ENCODE measurements at regions not wholly inside any gene's neighbourhood (a gene's known extent, or its start where the extent isn't known, plus 50 kb on each side); places are given as distances from the start of the nearest gene placed in this dataset.

- TF ChIP-seq ZNF777 (tag by site-specific recombination; IDR thresholded peaks at IDR 0.05; ENCODE audit: borderline replicate concordance) (no peak), KLF16 (tag by site-specific recombination; IDR thresholded peaks at IDR 0.05) (no peak), ZIC2 (tag by site-specific recombination; IDR thresholded peaks at IDR 0.05) (no peak), ZNF311 (tag by site-specific recombination; IDR thresholded peaks at IDR 0.05; ENCODE audit: borderline replicate concordance) (no peak), OSR2 (tag by site-specific recombination; IDR thresholded peaks at IDR 0.05) (no peak), ZNF140 (tag by site-specific recombination; IDR thresholded peaks at IDR 0.05) (no peak), REST (tag by site-specific recombination; IDR thresholded peaks at IDR 0.05) (no peak), ZNF473 (tag by site-specific recombination; IDR thresholded peaks at IDR 0.05) (no peak), PBX3 (CRISPR knock-in tag; IDR thresholded peaks at IDR 0.05) (no peak)
These were observed 354.3 kb upstream of the CTNND2 start for GRCh38 chr5:12258549-12258948.
